ENCODE measurements at regions not wholly inside any gene's neighbourhood (a gene's known extent, or its start where the extent isn't known, plus 50 kb on each side); places are given as distances from the start of the nearest gene placed in this dataset.
"Not testable (repeated sequence)": the region's sequence is repeated elsewhere in the genome, so short reads cannot be mapped to it uniquely, and the experiment has no call there.

GRCh38 chr6:4489538-4489937 is 286.7 kb upstream of the CDYL start:
- DNase-seq = peak in 1 of 4 experiments; percentile 9

- peak in 2 of 4 experiments; percentile 25 for DNase-seq
These were observed 287.8 kb upstream of the CDYL start for GRCh38 chr6:4488389-4488788.

- no peak for DNase-seq
These were observed 288.7 kb upstream of the CDYL start for GRCh38 chr6:4487538-4487937.

- no peak for DNase-seq
These were observed 289.5 kb upstream of the CDYL start for GRCh38 chr6:4486568-4487315.

GRCh38 chr6:4485735-4486134 is 290.5 kb upstream of the CDYL start:
- DNase-seq = no peak

GRCh38 chr6:4482461-4482860 is 293.7 kb upstream of the CDYL start:
- DNase-seq = no peak

GRCh38 chr6:4480788-4481735 is 295.1 kb upstream of the CDYL start:
- DNase-seq = no peak

- no peak for DNase-seq
These were observed 298.1 kb upstream of the CDYL start for GRCh38 chr6:4478098-4478497.

- no peak for DNase-seq
These were observed 301.4 kb upstream of the CDYL start for GRCh38 chr6:4474810-4475209.

- no peak for DNase-seq
These were observed 303.1 kb upstream of the CDYL start for GRCh38 chr6:4472969-4473642.

- no peak for DNase-seq
These were observed 304.0 kb upstream of the CDYL start for GRCh38 chr6:4472222-4472621.

- not testable (repeated sequence) for DNase-seq
These were observed 304.7 kb upstream of the CDYL start for GRCh38 chr6:4471515-4471914.

- no peak for DNase-seq
These were observed 305.4 kb upstream of the CDYL start for GRCh38 chr6:4470698-4471210.

GRCh38 chr6:4466769-4467480 is 309.3 kb upstream of the CDYL start:
- peak in 1 of 4 experiments; percentile 9 for DNase-seq

- DNase-seq = peak in 1 of 4 experiments; percentile 7
These were observed 309.9 kb upstream of the CDYL start for GRCh38 chr6:4466261-4466660.

GRCh38 chr6:4464638-4465037 is 311.6 kb upstream of the CDYL start:
- DNase-seq = no peak

GRCh38 chr6:4463236-4463635 is 313.0 kb upstream of the CDYL start:
- DNase-seq = no peak

GRCh38 chr6:4460586-4461475 is 315.4 kb upstream of the CDYL start:
- no peak for DNase-seq

- DNase-seq = no peak
These were observed 316.2 kb upstream of the CDYL start for GRCh38 chr6:4459996-4460395.

- DNase-seq = peak in 2 of 4 experiments; percentile 4 to 10
These were observed 317.2 kb upstream of the CDYL start for GRCh38 chr6:4459032-4459431.

GRCh38 chr6:4451718-4452117 is 316.3 kb upstream of the ECI2 start:
- no peak for DNase-seq
